ENCODE measurements at regions not wholly inside any gene's neighbourhood (a gene's known extent, or its start where the extent isn't known, plus 50 kb on each side); places are given as distances from the start of the nearest gene placed in this dataset.

DNA sequence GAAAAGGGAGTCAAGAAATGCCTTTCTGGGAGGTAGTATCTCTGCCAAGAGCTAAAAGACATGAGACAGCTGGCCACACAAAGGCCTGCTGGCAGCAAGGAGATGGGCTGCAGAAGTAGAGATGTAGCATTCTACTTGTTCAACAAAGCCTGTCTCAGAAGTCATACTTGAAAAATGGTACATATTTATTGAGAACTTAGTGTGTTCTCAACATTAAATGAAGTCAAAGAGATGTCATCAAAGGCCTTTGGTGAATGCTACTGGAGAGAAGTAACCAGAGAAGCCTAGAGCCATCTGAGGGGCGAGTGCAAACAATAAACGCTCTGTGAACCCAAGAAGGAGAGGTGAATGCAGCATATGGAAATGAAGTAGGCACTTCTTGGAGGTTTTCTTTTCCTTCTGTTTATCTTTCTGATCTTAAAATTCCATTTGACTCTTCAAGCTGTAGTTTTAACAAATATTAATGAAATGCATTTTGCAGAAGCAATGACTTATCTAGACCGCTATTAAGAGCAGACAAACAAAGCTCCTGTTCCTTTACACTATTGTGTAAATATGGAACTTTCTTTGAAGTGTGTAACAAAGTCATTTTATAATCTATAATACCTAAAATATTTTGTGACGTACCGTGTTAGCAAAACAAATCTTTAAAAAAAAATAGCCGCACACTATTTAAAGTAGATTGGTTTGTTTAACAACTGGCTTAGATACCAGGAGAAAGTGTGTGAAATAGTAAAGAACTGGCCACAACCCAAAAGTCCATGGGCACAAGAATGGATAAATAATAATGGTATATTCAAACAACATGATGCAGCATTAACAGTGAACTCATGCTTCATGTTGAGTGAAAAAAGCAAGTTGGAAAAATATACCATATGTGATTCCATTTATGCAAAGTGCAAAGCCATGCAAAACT lies 70.2 kb downstream of the ZNF608 start:
- ATAC-seq = no peak

More for the DNA sequence above, 70.2 kb downstream of the ZNF608 start:
- in situ Hi-C loops (cut with HindIII; ENCODE audit: extremely low pct_ligation_motif_present, low pct_unique_long_range_greater_than_20kb) (no loop called here), intact Hi-C loops (cut with micrococcal nuclease; ENCODE audit: unreplicated experiment) (no loop called here)
- ChIA-PET POLR2A (interaction anchor here (0.7 kb wide), 1 partner anchor 15 kb away, joined by 3 read pairs; no protein-coding TSS in a partner anchor), CTCF (ENCODE audit: low intra/inter-chr PET ratio, low total read pairs) (no interaction called here)
- 25% methylated on average over 6 of the region's 6 CpGs for WGBS (ENCODE audit: low lambda C conversion rate)
- Histone ChIP-seq H2AFZ (ENCODE audit: low read length) (no peak overlapping the region), H3K4me3 (replicated peaks in 1 of 3; ENCODE audit: insufficient read depth in 1 of 3, low read depth in 2 of 3, low read length in 3 of 3) (no peak overlapping the region), H3K79me2 (ENCODE audit: insufficient read depth, low read length) (no peaks in the 10 kb centered on the region), H3K9ac (ENCODE audit: insufficient read depth, low read depth, low read length) (no peak overlapping the region), H3K27me3 (ENCODE audit: control insufficient read depth in 1 of 2, insufficient read depth in 2 of 2, low read length in 2 of 2) (no peaks in the 10 kb centered on the region), H4K20me1 (ENCODE audit: insufficient read depth, low read length) (no peaks in the 10 kb centered on the region), H3K9me3 (ENCODE audit: low read length) (no peaks in the 10 kb centered on the region), H3K27ac (ENCODE audit: extremely low read length, insufficient read depth, low read length) (no peak overlapping the region), H3K4me1 (ENCODE audit: insufficient read depth, low read length) (peaks cover 12% of the 10 kb centered on the region), H3K4me2 (ENCODE audit: low read depth, low read length) (no peak overlapping the region), H3K36me3 (replicated peaks in 1 of 2; ENCODE audit: control insufficient read depth in 1 of 2, insufficient read depth in 2 of 2, low read length in 2 of 2) (no peaks in the 10 kb centered on the region)
- DNase-seq (ENCODE audit: low spot score) (peak; percentile 32), FAIRE-seq (no peak)
- no TSS peak for BruUV-seq (replicated peaks)
- TF ChIP-seq, protein P1, sequence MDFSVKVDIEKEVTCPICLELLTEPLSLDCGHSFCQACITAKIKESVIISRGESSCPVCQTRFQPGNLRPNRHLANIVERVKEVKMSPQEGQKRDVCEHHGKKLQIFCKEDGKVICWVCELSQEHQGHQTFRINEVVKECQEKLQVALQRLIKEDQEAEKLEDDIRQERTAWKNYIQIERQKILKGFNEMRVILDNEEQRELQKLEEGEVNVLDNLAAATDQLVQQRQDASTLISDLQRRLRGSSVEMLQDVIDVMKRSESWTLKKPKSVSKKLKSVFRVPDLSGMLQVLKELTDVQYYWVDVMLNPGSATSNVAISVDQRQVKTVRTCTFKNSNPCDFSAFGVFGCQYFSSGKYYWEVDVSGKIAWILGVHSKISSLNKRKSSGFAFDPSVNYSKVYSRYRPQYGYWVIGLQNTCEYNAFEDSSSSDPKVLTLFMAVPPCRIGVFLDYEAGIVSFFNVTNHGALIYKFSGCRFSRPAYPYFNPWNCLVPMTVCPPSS (IDR thresholded peaks at IDR 0.05) = no peak
- TF ChIP-seq RELA (CRISPR knock-in tag; IDR thresholded peaks at IDR 0.05) = no peak
- no peak for TF ChIP-seq DR1 (CRISPR knock-in tag; IDR thresholded peaks at IDR 0.05)
- TF ChIP-seq BORCS8-MEF2B (CRISPR knock-in tag; IDR thresholded peaks at IDR 0.05) = no peak
- TF ChIP-seq ZNF354B (CRISPR knock-in tag; IDR thresholded peaks at IDR 0.05) = no peak
- TF ChIP-seq MNT (IDR thresholded peaks at IDR 0.05) = no peak
- TF ChIP-seq NFIC (IDR thresholded peaks at IDR 0.05; ENCODE audit: low read length) = no peak
- no peak for TF ChIP-seq HNF4A (CRISPR knock-in tag; IDR thresholded peaks at IDR 0.05)
- no peak for TF ChIP-seq ZNF574 (CRISPR knock-in tag; IDR thresholded peaks at IDR 0.05)
- no peak for TF ChIP-seq ZNF24 (IDR thresholded peaks at IDR 0.05)
